Astrocyte (in vitro differentiated cells and primary cell): ENCODE measurements at regions not wholly inside any gene's neighbourhood (a gene's known extent, or its start where the extent isn't known, plus 50 kb on each side); places are given as distances from the start of the nearest gene placed in this dataset.

Experiments
- CTCF ChIP-seq: IDR thresholded peaks from 2 replicates; pipeline ENCODE4 v1.5.1; 2011; ENCODE audit warnings: low read depth, mild to moderate bottlenecking, inconsistent platforms, low read length, moderate library complexity; ENCODE audit not compliant: insufficient read depth
- EZH2 ChIP-seq: IDR thresholded peaks from 2 replicates; pipeline ENCODE4 v1.6.1; 2012; ENCODE audit warnings: mild to moderate bottlenecking, low read length, inconsistent platforms; ENCODE audit not compliant: insufficient read depth

GRCh38 chr21:16552880-16553279 lies 823.1 kb downstream of the USP25 start:
- no peak for TF ChIP-seq CTCF
- TF ChIP-seq EZH2, result no peak
